DMS 273 (cell line): ENCODE measurements at regions not wholly inside any gene's neighbourhood (a gene's known extent, or its start where the extent isn't known, plus 50 kb on each side); places are given as distances from the start of the nearest gene placed in this dataset.
A peak's percentile ranks its signal among the peaks of the same experiment; 100 is the strongest.

Source experiments
- DNase-seq: peaks from one replicate; lab custom pipeline; 2025; ENCODE audit not compliant: unreplicated experiment; lab: John Stamatoyannopoulos, UW

DNA sequence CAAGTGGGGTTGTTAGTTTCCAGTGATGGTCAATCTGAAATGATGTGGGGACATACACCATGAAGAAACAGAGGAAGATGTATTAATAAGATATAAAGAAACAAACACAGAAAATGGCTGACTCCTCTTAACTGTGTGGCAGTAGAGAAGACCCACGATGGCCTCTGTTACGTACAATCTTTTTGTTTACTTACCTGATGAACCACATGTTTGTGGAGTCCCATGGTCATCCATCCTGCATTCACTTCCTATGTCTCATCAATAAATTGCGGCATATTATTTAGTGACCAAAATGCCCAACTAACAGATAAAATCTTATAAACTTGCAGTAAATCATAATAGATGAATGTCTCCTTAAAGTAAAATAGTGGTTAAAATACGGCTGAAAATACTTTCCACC lies 740.1 kb upstream of the LINC00305 start:
- no peak for DNase-seq

DNA sequence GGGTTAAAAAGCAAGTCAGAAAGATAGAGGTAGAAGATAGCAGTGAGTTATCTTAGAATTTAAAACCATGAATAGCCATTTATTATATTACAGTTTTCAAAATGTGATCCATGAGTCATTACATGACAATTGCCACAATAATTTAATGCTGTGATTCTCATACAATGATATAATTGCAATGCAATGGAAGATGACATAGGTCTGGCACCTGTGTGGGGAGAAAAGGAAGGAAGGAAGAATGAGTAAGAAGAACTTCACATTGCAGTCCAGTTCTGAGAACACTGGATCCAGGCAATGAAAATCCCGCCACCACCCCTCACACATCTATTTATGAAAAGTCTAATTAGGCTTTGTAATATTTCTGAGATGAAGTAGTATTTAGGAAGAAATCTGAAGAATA lies 738.1 kb upstream of the LINC00305 start:
- DNase-seq: no peak

DNA sequence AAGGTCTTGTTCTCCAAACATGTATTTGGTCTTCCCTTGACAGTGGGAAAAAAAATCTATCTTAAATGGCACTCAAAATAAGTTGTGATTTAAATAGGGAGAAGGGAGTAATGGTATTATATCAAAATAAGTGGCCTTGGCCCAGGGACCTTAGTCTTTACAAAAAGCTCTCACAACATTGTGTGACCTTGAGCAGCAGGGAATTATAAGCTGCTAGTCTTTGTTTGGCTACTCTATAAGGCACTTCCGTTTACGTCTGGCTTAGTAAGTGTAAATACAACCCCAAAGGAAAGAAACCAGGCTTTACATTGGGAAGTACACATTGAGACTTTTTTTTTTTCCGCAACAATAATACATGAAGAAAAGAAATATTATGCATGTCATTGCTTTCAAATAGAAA lies 734.0 kb upstream of the LINC00305 start:
- no peak for DNase-seq

DNA sequence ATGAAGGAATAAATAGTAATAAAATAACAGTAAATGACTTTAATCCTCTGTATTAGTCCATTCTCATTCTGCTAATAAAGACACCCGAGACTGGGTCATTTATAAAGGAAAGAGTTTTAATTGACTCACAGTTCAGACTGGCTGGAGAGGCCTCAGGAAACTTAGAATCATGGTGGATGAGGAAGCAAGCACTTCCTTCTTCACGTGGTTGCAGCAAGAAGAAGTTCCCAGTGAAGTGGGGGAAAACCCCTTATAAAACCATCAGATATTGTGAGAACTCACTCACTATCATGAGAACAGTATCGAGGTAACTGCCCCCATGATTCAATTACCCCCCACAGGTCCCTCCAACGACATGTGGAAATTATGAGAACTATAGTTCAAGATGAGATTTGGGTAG lies 727.9 kb upstream of the LINC00305 start:
- DNase-seq: no peak

DNA sequence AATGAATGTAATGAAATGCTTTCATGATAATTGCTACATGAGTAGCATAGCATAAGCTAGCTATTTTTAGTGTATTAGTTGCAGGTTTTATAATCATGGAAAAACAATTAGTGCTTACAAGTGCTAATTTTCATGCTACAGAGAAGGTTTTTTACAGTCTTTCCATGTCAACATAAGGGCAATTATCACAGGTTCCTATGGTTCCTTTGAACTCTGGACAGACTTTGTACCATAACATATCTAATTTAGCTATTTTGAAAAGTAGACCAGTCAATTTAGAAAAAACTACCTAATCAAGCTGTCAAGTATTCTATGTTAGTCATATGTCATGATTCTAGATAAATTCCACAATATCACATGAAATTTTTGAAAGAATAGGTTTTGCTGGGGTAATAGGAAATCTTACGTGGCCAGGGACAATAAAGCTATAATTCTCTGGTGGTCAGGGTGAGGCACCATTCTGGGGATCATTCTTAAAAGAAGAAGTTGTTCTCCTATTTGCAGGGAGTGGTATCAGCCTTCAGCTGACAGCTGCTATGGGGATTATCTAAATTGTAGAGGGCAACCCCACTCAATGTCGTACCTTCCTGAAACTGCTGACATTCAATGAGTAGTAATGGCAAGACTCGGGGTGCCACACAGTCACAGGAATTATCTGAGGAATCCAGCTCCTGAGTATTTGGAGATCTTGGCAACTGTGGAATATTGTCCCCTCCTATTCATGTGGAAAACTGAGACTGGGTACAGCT lies 724.0 kb upstream of the LINC00305 start:
- no peak for DNase-seq

DNA sequence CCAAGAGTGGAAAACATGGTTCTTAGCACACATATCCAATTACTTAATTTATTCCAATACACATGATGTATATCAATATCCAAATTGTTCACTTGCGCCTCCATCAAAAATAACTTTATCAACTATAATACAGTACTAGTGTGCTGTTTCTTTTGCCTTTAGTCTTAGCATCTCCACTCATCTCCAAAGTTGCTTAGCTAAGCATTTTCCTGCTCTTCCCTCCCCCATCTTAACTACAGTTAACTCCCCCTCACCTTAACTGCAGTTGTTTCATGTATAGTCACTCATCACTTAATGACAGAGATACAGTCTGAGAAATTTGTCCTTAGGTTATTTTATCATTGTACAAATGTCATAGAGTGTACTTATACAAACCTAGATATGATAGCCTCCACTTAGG lies 705.2 kb upstream of the LINC00305 start:
- DNase-seq: no peak

DNA sequence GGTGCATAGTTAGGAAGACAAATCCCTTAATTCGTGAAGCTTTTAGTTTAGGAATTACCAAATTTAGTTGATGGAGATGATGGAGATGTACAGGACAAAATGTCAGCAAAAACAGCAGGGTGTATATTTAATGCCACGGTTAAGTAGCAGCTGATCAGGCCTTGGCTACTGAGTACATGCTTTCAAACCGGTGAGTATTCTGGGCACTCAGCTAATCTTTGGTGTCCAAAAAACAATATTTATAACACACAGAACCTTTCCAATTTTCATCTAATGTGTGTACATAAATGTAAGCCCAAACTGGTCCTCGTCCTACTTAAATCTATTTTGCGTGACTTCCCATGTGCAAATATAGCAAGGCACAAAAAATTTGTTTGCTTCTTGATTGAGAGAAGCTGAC lies 703.4 kb upstream of the LINC00305 start:
- no peak for DNase-seq

DNA sequence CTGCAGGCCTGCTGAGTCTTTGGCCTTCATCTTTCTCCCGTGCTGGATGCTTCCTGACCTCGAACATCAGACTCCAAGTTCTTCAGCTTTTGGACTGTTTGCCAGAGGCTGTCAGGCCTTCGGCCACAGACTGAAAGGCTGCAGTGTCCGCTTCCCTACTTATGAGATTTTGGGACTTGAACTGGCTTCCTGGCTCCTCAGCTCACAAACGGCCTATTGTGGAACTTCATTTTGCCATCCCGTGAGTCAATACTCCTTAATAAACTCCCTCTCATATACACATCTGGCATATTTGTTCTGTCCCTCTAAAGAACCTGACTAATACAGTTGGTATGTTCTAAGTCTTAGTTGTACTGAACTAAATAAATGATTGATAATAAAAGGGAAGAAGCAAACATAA lies 702.8 kb upstream of the LINC00305 start:
- DNase-seq: no peak

DNA sequence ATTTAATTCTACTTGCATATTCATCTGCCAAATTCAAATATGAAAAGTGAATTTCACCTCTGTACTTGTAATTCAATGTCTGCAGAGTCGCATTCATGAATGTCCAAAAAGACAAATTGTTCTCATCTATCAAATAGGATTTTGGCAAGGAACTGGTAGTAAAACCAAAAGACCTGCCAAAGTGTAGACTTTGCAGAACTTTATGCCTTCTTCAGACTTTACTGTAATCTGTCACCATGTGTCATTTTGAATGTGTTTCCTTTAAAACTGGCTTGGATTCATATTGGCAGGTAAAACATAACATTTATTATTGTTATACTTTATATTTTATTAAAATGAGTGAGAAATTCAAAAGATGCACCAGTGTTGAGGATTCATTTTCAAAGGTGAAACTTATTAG lies 701.9 kb upstream of the LINC00305 start:
- no peak for DNase-seq

DNA sequence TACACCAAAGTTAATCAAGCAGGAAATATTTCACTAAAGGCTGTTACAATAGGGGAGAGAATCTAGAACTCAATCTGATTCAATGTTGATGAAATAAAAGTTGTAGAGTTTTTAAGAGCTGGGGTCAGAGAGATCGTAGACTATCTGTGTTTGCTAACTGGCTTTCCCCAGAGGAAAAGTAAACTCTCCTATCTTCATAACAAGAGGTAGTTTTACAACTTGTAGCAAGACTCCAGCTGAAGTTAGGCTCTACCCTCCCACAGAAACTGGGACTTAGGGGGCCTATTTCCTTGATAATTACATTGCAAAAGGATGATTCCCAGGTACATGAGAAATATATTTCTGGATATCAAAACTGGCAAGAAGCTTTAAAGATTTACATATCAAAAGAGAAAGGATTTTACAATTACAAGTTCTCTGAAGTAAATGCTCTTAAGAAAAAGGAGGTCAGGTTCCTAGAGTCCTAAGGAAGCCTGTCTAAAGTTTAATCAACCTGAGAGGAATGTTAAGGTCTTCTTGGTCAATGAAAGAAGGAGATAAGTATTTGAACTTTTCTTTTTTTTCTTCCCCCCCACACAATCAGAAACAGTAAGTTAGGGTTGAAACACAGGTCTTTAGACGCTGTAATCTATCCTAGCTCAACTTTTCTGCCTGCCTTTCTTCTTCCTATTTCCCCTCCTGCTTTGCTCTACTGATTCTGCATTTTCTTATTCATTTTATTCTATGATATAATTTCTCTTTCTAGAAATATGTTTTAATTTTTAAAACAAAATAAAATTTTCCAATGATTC lies 692.2 kb upstream of the LINC00305 start:
- no peak for DNase-seq

DNA sequence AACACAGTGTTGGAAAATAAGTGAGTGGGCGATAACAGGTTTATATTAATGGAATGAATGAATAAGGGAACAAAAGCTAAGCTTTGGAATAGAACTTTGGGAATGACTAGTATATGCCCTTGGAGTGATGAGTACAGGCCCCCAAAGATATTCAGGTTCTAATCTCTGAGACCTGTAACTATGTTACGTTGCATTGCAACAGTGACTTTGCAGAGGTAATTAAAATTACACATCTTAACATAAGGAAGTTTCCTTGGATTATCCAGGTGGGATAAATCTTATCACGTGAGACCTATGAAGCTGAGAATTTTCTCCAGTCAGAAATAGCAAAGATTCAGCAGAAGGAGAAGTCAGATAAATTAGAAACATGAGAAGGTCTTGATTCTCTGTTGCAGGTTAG lies 661.5 kb upstream of the LINC00305 start:
- no peak for DNase-seq

DNA sequence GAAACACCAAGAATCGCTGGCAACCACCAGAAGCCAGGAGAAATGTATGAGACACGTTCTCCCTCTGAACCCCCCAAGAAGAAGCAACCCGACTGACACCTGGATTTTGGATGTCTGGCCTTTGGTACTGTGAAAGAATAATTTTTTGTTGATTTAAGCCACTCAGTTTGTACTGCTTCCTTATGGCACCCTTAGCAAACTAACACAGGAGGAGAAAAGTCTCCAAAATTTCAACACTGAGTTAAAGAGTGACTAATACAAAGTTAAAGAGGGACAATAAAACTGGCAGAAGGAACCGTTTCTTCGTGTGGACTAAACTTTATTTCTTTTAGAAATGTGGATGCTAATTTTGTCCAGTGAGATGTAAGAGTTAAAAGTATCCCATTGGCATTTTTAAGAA lies 660.9 kb upstream of the LINC00305 start:
- DNase-seq: no peak

DNA sequence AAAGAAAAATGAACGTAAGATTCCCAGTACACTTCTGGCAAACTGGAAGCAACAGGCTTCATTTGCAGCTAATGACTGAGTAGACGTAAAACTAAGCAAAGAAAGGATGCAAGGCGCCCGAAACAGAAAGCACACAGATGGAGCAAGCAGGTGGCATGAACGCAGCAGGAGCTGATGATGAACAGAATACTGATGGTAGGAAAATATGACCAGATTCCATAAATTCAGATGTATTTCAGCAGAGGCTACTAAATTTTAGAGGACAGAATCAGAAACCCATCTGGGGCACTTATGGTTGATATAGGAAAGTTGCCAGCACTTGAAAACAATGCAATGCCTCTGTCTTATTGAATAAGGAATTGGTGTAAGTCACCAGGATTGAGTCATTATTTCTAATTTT lies 658.7 kb upstream of the LINC00305 start:
- DNase-seq: peak; percentile 83

DNA sequence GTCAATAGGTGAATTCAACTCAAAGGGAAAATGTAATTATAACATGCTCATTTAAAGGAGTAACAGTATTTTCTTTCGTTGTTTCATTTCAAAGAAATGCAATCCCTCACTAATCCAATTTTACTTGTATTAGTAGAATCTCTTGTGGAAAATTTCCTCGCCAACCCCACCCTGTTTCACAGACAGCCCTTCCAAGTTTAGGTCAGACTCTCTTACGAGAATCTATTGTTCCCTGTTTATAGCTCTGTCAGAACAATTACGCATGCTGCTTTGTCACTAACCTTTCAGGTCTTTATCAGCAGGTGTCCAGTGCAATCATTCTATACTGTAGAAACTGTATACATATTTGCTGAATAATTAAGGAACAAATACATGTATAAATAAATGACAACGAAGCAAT lies 657.8 kb upstream of the LINC00305 start:
- no peak for DNase-seq

DNA sequence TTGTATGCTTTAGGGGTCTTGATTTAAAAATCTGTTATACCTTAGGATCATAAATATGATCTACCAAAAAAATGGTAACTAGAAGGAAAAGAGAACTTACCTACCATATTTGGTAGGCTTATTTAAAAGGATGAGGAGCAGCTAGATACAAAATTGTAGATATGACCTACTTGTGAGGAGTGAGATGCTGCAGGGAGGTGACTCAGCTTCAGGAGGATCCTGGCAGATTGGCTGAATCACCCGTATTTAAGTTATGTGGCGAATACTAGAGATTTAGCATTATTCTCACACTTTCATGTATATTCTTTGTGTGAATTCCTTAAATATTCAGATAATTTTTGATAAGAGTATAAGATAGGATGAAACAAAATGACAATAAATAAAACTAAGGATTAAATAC lies 657.3 kb upstream of the LINC00305 start:
- DNase-seq: no peak

DNA sequence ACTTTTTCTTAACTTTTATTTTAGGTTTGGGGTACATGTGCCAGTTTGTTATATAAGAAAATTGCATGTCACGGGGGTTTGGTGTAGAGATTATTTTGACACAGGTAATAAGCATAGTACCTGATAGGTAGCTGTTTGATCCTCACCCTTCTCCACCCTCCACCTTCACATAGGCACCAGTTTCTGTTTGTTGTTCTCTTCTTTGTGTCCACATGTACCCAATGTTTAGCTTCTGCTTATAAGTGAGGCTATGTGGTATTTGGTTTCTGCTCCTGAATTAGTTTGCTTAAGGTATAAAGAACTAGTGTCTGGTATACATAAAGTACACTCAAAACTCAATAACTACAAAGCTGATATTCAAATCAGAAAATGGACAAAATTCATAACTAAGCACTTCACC lies 654.6 kb upstream of the LINC00305 start:
- no peak for DNase-seq

DNA sequence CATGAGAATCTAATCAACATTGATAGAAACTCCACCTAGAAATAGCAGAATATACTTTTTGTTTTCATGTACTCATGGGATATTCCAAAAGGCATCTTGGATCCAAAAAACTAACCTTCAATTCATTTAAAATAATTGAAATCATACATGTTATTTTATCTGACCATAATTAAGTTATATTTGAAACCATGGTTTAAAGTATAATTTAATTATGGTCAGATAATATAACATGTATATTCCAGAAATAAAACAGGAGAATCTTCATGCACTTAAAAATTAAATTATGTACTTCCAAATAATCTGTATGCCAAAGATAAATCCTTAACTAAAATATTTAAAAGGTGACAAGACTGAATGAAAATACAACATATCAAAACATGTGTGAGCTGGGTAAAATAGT lies 651.3 kb upstream of the LINC00305 start:
- no peak for DNase-seq

DNA sequence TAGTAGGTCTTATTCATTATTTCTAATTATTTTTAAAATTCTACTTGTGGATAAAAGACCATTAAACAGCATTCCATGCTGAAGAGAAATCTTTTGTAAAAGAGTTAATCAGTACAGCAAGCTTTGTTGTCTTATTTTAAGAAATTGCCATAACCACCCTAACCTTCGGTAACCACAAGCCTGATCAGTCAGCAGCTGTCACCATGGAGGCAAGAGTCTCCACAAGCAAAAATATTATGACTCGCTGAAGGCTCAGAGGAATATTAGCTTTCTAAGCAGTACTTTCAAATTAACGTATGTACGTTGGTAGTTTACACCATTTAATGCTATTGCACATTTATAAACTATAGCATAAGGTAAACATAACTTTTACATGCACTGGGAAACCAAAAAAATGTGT lies 650.5 kb upstream of the LINC00305 start:
- no peak for DNase-seq

DNA sequence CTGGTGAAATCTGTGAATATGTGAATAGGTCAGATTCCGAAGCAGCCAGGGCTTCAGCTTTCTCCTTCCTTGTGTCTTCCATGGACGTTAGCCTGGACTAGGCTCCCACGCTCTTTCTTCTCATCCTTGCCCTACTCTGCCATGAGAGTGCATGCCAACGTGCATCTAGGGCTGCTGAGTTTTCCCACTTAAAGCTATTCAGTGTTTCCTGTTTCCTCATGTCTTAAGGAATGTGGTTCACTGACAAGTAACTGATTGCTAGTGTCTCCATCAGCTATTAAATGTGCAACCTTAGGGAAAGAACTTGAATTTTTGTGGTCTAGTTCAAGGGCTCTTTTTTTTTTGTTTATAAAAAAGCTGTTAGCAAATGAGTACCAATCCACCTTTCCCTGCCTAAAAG lies 642.3 kb upstream of the LINC00305 start:
- no peak for DNase-seq

DNA sequence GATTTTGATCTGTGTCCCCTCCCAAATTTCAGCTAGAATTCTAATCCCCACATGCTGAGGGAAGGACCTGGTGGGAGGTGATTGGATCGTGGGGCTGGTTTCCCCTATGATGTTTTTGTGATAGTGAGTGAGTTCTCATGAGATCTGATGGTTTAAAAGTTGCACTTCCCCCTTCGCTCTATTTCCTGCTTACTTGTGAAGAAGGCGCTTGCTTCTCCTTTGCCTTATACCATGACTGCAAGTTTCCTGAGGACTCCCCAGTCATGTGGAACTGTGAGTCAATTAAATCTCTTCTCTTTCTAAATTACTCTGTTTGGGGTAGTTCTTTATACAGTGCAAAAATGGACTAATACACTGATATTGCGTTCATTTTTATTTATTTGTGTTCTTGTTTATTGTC lies 636.8 kb upstream of the LINC00305 start:
- DNase-seq: no peak

DNA sequence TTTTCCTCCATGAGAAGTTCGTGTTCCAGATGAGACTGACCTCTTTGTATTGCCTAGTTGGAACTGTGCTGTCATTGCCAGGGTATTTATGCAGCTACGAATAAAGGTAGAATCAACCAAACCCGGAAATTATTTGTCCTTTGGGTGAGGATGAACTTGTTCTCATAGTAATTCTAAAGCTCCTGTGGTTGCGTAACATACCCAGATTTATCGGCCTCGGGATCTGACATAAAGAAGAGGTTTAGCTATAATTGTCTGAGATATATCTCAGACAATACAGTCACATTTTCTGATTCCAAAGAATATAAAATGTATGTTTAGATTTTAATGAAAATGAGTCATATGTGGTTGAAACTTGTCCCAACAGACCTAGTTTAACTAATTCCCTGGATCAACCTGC lies 628.7 kb upstream of the LINC00305 start:
- DNase-seq: no peak

DNA sequence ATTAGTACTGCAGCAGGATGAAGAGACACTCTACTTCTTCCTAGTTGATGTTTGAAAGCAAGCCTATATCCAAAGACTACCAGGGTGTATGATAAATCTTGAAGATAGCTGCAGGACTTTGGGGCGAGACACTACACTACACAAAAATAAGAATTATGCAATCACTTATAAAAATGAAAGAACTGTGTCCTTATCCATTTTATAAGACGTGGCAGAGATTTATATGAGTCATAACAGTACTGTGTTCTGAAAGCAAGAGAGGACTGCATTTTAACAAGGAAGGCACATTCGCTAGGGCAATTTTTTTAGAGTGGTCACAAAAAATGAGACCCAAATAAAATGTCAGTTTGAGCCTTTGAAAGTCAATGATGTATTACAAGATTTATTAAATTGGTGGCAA lies 617.0 kb upstream of the LINC00305 start:
- DNase-seq: no peak

DNA sequence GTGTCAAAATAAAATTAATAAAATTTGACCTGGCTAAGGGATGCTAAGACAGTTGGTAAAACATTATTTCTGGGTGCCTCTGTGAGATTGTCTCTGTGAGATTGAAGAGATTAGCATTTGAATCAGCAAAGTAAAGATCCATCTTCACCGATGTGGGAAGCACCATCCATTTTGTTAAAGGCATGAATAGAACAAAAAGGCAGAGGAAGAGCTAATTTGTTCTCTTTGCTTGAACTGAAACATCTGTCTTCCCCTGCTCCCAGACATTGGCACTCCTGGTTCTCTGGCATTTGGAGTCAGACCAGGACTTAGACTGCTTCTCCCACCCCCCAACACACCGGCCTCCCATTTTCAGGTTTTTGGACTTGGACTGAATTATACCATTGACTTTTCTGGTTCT lies 603.8 kb upstream of the LINC00305 start:
- DNase-seq: no peak
